ENCODE measurements at regions not wholly inside any gene's neighbourhood (a gene's known extent, or its start where the extent isn't known, plus 50 kb on each side); places are given as distances from the start of the nearest gene placed in this dataset.

- no peak for DNase-seq
- Mint-ChIP-seq H3K4me1 (peaks cover 56% of the 10 kb centered on the region), H3K27me3 (ENCODE audit: insufficient read depth) (no peaks in the 10 kb centered on the region), H3K27ac (no peak overlapping the region), H3K9me3 (no peaks in the 10 kb centered on the region), H3K4me3 (no peak overlapping the region), H3K36me3 (ENCODE audit: low read depth) (no peaks in the 10 kb centered on the region)
- no peaks in the 10 kb centered on the region for H3K9me3 ChIP-seq (ENCODE audit: control insufficient read depth, low read length)
- peaks cover 18% of the 10 kb centered on the region for H3K4me1 ChIP-seq (ENCODE audit: control insufficient read depth, insufficient read depth, low read length)
- H3K4me3 ChIP-seq (ENCODE audit: low read length) = peak overlapping the region; percentile 31
- 70 to 86% methylated on average over 4 of the region's 4 CpGs for WGBS, 2 experiments (ENCODE audit: insufficient coverage in 1 of 2, insufficient read length in 1 of 2)
- no peaks in the 10 kb centered on the region for H3K36me3 ChIP-seq (ENCODE audit: control insufficient read depth, insufficient read depth, low read length)
- no peak overlapping the region for H3K9ac ChIP-seq (ENCODE audit: extremely low read depth, low read length, poor library complexity, severe bottlenecking)
- peak overlapping the region; percentile 73 for H3K27ac ChIP-seq (ENCODE audit: low read depth, low read length)
- H3K27me3 ChIP-seq (ENCODE audit: control insufficient read depth, insufficient read depth, low read length, poor library complexity, severe bottlenecking) = no peaks in the 10 kb centered on the region
- TF ChIP-seq CTCF (conservative IDR thresholded peaks at IDR 0.05) = no peak
Measured at GRCh38 chr3:106399761-106400160, 530.9 kb upstream of the CBLB start.

GRCh38 chr3:106401666-106402490 is 533.1 kb upstream of the CBLB start:
- TF ChIP-seq CTCF (conservative IDR thresholded peaks at IDR 0.05) = no peak
- no peak for DNase-seq
- no peak overlapping the region for H3K27ac Mint-ChIP-seq
- no peaks in the 10 kb centered on the region for H3K27me3 Mint-ChIP-seq (ENCODE audit: insufficient read depth)
- H3K36me3 Mint-ChIP-seq (ENCODE audit: low read depth) = no peaks in the 10 kb centered on the region
- H3K9me3 Mint-ChIP-seq = no peaks in the 10 kb centered on the region
- H3K4me3 Mint-ChIP-seq = no peak overlapping the region
- peaks cover 52% of the 10 kb centered on the region for H3K4me1 Mint-ChIP-seq
- Histone ChIP-seq H3K4me1 (ENCODE audit: control insufficient read depth, insufficient read depth, low read length) (peaks cover 18% of the 10 kb centered on the region), H3K4me3 (ENCODE audit: low read length) (no peak overlapping the region), H3K27me3 (ENCODE audit: control insufficient read depth, insufficient read depth, low read length, poor library complexity, severe bottlenecking) (no peaks in the 10 kb centered on the region), H3K27ac (ENCODE audit: low read depth, low read length) (no peak overlapping the region), H3K36me3 (ENCODE audit: control insufficient read depth, insufficient read depth, low read length) (no peaks in the 10 kb centered on the region), H3K9me3 (ENCODE audit: control insufficient read depth, low read length) (no peaks in the 10 kb centered on the region), H3K9ac (ENCODE audit: extremely low read depth, low read length, poor library complexity, severe bottlenecking) (no peak overlapping the region)
- WGBS, 2 experiments (ENCODE audit: insufficient coverage in 1 of 2, insufficient read length in 1 of 2) = 87% methylated on average over 3 of the region's 3 CpGs; no CpG with 5 or more reads in 1 of the 2 experiments

GRCh38 chr3:106403371-106404145 is 534.7 kb upstream of the CBLB start:
- no peaks in the 10 kb centered on the region for H3K27me3 Mint-ChIP-seq (ENCODE audit: insufficient read depth)
- H3K27ac Mint-ChIP-seq = no peak overlapping the region
- no peaks in the 10 kb centered on the region for H3K36me3 Mint-ChIP-seq (ENCODE audit: low read depth)
- Histone ChIP-seq H3K4me3 (ENCODE audit: low read length) (no peak overlapping the region), H3K36me3 (ENCODE audit: control insufficient read depth, insufficient read depth, low read length) (no peaks in the 10 kb centered on the region), H3K4me1 (ENCODE audit: control insufficient read depth, insufficient read depth, low read length) (peaks cover 18% of the 10 kb centered on the region), H3K9ac (ENCODE audit: extremely low read depth, low read length, poor library complexity, severe bottlenecking) (no peak overlapping the region), H3K27me3 (ENCODE audit: control insufficient read depth, insufficient read depth, low read length, poor library complexity, severe bottlenecking) (no peaks in the 10 kb centered on the region), H3K27ac (ENCODE audit: low read depth, low read length) (no peak overlapping the region), H3K9me3 (ENCODE audit: control insufficient read depth, low read length) (no peaks in the 10 kb centered on the region)
- H3K4me3 Mint-ChIP-seq = no peak overlapping the region
- WGBS, 2 experiments (ENCODE audit: insufficient coverage in 1 of 2, insufficient read length in 1 of 2) = 89 to 93% methylated on average over 7 of the region's 7 CpGs
- TF ChIP-seq CTCF (conservative IDR thresholded peaks at IDR 0.05) = no peak
- DNase-seq = no peak
- no peaks in the 10 kb centered on the region for H3K9me3 Mint-ChIP-seq
- peaks cover 48% of the 10 kb centered on the region for H3K4me1 Mint-ChIP-seq

All from endodermal cell (in vitro differentiated cells).